Middle frontal gyrus (tissue), 1 donor: ENCODE measurements at regions not wholly inside any gene's neighbourhood (a gene's known extent, or its start where the extent isn't known, plus 50 kb on each side); places are given as distances from the start of the nearest gene placed in this dataset.
"Not testable (repeated sequence)": the region's sequence is repeated elsewhere in the genome, so short reads cannot be mapped to it uniquely, and the experiment has no call there.

Experiments
- DNase-seq: peaks from one replicate; pipeline ENCODE4 v3.0.0-alpha.2; 2015; ENCODE audit warnings: low spot score; ENCODE audit errors: extremely low spot score

DNA sequence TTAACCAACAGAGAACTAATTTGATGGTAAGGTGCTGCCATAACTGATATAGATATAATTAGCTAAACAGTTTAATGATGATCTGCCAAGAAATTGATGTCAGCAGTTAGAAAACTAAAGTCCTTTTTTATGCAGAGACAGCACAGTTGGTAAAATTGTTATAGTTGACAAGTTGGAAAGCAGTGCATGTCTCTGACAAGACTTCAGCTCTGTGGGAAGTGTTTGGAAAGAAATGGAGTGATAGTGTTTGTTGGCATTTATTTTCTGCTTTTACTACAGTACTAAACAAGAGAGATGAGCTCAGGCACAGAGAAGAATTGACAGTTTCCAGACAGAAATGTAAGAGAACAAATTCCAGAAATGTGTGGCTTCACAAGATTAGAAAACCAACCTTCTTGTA, 523.5 kb upstream of the BCHE start:
- DNase-seq = no peak

DNA sequence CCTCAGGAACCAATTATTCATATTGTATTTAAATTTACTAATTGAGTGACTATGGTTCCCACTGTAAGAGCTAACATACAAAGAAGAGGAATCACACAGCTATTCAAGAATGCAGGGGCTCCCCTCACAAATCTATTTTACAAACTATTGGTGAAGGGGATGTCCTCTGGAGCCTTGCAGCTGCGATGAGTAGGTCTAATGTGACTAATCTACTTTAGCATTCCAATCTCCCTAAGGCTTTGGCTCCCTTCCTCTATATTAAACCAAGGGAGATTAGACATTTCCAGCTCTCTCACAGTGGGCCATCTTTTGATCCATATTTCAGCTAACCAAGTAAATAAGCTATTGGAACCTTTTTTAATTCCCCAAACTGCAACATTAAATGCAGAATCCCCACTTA, 514.2 kb upstream of the BCHE start:
- no peak for DNase-seq

DNA sequence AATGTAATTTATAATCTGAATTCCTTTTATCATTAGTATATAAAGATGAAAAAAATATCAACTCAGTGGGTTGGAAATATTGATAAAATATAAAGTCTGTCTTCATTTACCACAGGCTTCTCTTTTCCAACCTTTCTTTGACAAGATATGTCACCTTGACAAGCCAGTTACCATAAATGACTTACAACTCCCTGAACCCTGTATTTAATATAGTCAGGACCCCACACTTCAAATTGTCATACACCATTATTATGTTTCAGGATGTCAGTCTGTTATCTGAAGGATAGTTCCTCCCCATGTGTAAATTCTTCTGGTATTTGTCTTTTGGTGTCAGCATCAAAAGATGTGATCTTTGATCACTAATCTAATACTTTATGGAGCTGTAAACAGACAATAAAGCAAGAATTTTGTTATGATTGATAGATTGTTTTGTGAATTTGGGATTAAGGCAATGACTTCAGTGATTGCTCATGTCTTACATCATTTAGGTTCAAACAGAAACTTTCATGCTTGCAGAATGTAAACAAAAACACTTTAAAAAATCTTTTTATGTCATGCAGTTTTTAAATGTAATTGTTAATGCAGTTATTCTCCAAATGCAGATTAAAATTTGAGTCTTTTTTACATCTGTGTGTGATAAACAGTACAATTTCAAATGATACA, 503.5 kb upstream of the BCHE start:
- DNase-seq = no peak

DNA sequence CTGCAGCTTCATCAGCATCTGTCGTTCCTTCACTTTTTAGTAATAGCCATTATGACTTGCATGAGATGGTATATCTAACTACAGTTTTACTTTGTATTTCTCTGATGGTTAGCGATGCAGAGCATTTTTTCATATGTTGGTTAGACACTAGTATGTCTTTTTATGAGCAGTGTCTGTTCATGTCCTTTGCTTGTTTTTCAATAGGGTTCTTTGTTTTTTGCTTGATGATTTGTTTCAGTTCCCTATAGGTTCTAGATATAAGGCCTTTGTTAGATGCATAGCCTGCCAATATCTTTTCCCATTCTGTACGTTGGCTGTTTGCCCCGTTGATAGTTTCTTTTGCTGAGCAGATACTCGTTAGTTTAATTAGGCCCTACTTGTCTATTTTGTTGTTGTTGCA, 487.2 kb upstream of the BCHE start:
- no peak for DNase-seq

DNA sequence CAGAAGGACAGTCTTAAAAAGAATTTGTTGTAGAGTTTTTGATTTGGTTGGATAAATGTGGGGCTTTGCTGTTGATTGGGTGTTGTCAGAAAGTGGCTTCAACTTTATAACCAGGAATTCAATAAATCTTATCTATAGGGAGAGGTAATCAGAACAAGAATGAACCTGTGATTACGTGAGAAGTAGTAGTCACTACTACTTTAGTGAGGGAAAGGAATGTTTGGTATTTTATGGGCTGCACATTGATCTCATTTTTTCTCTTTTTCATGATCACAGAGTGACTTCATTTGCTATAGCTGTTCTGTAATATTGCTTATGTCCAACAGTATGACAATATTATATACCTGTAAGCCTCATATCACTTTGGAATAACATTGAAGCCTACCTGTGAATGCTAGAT, 485.2 kb upstream of the BCHE start:
- no peak for DNase-seq

DNA sequence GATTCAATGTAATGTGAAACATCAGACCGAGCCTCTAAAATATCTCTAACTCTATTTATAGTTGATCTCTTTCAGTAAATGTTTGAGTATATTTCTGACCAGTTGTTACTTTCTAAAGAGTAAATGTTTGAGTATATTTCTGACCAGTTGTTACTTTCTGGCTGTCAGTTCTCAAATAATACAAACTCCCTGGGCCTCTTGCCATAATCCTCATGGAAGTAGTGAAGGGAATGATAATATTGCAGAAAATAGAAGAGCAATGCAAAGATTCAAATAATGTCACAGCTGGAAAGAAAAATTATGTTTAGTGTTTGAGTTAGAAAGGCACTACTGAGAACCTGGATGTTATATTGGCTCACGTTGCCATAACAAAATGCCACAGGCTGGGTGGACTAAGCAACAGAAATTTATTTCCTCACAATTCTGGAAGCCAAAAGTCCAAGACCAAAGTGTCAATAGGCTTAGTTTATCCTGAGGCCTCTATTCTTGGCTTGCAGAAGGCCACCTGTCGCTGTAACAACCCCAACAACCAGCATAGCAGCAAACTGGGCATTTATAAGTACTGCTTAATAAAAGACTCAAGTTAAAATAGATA, 470.6 kb upstream of the BCHE start:
- no peak for DNase-seq

DNA sequence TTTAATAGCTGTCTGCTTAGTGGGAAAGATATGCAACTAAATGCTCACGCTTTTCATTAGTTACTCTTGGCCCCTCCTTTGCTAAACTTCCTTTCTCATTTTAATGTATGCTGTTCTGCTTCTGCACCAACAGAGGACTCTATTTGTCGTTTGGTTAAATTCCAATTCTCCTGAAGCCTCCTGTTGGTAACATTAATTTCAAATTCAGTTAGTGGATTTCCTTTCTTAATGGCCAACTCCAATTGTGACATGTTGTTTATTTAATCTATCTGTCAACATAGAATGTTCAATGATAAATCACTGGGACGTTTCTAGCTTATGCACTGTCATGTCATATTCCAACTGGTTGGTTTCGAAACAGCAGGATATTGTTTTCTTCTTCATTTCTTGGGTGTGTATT, 467.4 kb upstream of the BCHE start:
- DNase-seq = no peak

DNA sequence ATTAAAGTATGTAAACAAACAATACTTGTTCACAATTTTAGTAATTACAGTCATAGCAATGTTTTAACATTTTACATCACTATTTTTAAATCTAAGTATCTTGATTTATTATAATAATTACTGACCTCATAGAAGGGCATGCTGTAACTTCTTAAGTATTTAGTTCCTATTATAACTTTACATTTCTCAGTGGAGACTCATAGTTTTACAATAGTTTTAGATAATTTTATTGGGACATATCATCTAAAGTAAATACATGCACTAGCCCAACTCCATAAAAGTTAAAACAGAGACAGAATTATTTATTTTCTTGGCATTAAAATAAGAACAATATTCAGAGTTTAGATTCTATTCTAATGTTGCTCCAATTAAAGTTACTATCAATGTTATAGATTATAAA, 466.5 kb upstream of the BCHE start:
- no peak for DNase-seq

DNA sequence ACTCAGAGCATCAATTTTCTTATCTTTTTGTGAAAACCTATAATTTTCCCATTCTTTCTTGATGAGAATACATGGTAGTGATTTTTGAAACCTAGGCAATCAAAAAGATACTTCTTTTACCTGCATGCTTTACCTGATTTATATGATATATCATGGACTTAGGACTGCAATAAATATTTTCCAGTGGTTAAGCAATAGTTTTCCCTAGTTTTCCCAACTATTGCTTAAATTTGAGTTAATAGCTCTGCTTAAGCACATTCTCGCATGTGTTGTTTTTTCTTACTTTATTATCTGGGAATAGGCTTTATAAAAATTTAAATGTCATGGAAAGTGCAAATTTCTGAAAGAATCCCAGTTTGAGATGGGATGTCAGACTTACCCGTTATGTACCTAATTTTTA, 465.1 kb upstream of the BCHE start:
- no peak for DNase-seq

DNA sequence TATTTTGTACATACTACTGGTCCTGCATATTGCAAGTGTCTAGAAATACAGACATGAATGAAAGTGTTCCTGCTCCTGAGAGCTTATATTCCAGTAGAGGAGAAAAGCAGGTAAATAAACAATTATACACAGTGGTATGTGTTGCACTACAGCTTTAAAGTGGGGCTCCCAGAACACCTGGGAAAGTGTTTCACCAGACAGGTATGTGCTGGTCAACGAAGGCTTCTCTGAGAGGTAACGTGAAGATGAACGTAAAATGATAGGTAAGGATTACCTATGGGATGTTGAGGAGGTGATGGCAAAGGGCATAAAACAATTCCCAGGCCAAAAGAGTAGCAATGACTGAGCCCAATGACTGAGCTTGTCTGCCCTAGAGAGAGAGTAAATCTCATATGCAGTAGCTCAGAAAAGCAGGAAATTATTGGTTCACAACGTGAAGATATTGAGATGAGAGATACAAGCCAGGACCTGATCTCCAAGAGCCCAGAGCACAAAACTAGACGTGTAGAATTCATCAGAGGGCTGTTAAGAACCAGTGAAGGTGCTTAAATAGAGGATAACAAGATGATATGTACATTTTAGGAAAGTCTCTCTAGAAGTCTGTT, 459.1 kb upstream of the BCHE start:
- DNase-seq = no peak

DNA sequence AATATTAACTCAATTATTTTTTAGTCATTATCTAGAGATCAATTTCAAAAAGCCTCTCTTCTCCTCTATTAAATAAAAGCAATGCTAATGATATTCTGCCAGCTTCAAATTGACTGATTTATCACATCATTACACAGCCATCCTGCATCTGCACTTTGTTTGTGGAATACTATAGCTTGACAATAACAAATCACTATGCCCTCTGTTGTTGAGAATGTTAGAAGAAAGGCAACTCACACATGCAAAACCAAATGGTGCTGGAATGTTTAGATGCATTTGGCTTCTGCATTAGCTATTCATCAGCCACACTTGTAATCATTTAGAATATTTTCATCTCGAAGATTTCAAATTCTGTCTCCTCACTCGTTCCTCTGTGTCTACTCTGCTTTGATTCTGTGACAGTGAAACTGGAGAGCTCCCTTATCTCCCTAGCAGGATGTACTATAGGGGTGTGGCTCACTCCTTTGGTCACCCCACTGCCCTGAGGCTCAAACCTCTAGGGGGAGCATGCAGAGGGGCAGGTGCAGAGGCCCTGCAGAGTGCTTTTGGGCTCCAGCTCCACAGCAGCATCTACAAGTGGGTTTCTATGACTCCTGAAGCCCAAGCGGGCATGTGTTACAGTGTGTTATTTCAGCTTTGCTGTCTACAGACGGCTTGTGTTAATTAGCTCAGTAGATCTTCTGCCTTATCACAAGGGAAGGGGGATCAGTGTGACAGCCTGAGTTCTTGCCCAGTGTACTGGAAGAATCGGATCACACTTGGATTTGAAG, 454.1 kb upstream of the BCHE start:
- no peak for DNase-seq

DNA sequence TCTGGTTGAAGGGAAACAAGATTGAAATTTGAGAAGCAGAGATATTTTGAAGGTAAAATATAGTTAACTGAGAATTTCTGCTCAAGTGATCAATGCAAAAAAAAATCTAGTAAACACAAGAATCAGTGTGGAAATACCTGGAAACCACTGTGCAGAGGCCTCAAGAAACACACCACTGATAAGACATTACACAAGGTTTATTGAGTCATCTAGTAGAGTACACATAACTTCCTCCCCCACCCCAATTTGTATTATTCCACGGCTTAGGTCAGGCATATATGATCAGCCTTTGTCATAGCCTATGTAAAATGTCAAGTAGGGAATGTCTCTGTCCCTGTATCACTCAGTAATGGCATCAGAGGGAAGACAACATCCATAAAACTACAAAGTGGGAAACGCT, 447.8 kb upstream of the BCHE start:
- no peak for DNase-seq

DNA sequence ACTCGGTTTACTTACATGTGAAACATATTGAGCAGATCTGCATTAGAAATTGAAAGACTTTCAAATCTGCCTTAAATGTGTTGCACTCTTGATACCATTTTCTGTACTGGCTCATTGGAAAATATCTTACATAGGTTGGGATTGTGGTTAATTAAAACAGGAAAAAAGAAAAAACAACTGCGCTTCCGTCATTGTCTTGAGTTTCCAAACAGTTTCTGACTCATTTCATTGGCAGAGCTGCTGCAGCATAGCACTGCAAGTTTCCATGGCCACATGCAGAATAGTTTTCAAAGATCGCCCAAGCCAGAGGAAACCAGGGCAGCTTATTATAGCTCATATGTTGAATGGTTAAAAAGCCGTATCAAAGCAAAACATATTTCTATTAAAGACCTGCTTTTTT, 446.6 kb upstream of the BCHE start:
- DNase-seq = peak; percentile 19

DNA sequence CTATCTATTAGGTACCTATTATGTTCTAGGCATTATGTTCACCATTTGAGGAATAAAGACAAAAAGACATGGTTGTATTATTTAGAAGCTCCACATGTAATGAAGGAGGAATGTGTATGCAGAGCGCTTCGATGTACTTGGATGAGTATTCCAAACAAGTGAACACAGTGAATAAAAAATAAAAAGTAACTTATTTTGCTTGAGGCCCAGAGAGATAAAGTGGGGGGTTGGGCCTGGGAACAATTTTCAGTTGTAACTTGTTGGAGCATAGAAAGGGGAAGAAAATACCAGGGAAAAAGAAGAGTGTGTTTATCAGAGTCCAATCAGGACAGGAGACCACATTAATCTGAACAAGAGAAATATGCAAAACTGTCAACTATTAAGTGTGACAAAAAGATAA, 445.7 kb upstream of the BCHE start:
- no peak for DNase-seq

DNA sequence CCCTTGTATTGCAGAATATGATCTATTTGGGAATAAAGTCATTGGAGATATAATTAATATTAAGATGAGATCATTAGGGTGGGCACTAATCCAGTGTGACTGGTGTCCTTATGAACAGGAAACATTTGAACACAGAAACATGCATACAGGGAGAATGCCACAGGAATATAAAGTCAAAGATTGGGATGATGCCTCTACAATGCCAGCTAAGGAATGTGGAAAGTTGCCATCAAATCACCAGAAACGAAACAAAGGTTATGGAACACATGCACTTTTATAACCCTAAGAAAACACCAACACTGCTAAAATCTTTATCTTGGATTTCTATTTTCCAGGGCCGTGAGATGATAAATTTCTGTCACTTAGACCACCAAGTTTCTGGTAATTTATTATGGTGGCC, 442.4 kb upstream of the BCHE start:
- DNase-seq = no peak

DNA sequence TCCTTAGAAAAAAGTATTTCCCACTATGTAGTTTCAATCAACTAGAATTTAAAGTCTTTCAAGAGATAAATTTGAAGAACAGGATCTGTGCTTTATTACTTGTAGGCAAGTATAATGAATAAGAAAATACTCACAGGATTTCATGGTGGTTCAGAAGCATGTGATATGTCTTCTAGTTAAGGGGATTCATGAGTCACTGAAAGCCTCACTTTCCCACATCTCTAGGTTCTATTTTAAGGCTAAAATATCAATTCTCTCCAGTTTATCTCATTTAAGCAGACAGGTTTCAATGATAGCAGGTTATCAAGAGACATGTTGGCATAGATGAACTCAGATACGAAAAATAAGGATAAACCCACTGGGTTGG, 437.8 kb upstream of the BCHE start:
- no peak for DNase-seq

DNA sequence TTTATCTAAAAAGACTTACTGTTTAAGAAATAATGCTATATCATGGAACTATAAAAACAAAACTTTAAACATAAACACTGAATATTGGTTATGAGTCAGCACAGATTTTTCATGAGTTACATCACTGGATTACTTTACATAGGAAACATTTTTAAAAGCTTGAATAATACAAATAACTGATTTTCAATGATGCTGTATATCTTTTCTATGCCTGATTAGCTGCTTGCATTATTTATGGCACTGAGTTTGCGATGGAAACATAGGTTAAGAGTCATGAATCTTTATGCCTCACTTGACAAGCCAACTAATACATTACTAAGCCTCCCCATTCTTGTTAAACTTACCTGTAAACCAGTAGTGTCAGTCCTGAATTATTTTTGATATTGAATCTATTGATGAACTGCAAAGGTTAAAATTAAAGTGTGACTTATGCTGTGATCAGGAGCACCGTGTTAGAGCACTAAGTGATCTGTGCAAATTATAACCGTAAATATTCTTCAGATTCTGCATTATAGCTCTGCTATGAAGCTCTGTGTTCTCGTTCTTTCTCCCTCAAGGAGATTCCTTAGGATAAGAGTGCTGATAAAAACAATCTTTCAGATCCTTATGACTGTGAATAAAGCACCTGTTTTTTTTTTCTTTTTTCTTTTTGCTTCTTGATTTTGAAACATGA, 437.3 kb upstream of the BCHE start:
- DNase-seq = no peak

DNA sequence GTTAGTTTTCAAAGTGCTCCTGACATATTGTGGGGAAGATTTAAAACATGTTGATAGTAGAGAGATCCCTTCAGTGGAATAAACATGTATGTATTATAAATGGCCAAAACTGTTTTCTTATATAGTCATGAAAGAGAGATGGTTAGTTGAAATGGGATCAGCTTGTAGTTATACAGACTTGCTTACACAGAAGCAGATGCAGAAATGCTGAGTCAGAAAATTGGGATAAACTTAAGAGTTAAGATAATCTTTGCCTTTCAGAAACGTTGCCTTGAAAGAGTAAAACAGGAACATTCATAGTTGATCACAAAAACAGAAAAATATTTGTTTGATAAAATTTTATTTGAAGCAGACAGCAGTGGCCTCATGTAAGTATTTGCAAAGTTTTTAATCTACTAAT, 433.2 kb upstream of the BCHE start:
- DNase-seq = no peak

DNA sequence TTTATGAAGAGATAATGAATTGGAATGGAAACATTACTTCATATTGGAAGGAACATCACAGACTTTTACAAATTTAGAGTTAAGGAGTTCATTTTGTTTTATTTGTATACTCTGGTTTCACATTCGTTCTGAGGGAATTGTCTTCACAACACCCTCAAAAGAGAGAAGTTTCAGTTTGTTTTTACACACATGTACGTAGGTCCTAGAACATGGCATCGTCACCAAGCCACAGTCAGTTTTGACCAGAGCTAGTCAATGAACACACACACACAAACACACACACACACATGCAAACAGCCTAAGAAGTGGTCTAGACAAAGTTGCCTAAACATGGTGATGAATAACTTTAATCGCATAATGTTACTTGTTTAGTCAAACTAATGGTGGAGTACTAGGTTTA, 427.9 kb upstream of the BCHE start:
- no peak for DNase-seq

DNA sequence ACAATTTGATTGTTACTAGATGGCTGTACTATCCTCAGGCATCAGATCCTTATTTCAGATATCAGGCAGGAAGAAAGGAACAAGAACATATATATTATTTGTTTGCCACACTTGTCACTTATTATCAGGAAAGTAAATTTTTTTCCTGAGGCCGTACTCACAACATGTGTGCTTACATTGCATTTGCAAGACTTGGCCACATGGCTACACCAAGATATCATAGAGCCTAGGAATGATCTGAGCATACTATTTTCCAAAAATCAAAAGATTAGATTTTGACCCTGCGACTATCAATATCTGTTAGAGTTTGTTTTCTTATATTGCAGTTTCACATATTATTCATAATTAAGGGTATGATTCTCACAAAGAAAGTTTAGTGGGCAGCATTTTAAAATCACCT, 426.2 kb upstream of the BCHE start:
- no peak for DNase-seq

DNA sequence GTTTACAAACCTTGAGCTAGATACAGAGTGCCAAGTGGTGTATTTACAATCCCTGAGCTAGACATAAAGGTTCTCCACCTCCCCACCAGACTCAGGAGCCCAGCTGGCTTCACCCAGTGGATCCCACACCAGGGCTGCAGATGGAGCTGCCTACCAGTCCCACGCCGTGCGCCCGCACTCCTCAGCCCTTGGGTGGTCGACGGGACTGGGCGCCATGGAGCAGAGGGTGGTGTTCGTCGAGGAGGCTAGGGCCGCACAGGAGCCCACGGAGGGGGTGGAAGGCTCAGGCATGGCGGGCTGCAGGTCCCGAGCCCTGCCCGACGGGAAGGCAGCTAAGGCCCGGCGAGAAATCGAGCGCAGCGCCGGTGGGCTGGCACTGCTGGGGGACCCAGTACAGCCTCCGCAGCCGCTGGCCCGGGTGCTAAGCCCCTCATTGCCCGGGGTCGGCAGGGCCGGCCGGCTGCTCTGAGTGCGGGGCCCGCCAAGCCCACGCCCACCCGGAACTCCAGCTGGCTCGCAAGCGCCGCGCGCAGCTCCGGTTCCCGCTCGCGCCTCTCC, 421.1 kb upstream of the BCHE start:
- DNase-seq = not testable (repeated sequence)

DNA sequence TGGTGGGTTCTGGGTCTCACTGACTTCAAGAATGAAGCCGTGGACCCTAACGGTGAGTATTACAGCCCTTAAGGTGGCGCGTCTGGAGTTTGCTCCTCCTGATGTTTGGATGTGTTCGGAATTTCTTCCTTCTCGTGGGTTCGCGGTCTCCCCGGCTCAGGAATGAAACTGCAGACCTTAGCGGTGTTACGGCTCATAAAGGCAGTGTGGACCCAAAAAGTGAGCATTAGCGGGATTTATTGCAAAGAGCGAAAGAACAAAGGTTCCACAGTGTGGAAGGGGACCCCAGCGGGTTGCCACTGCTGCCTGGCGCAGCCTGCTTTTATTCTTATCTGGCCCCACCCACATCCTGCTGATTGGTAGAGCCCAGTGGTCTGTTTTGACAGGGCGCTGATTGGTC, 420.5 kb upstream of the BCHE start:
- no peak for DNase-seq
